Lower lobe of right lung (tissue), 2 donors: ENCODE measurements at regions not wholly inside any gene's neighbourhood (a gene's known extent, or its start where the extent isn't known, plus 50 kb on each side); places are given as distances from the start of the nearest gene placed in this dataset.

Source experiments
- ATAC-seq, 2 donors: fragments of 200-7000 bp; cut with Tn5 transposase; one replicate each; pipeline ENCODE4 v1.9.1; 2020 to 2022; ENCODE audit warnings: mild to moderate bottlenecking in 2 of 2, moderate library complexity in 2 of 2
- DNase-seq: peaks from one replicate; pipeline ENCODE4 v3.0.0-alpha.2; 2020
- H3K27ac ChIP-seq: fragments of 200-600 bp; one replicate; pipeline ENCODE4 v1.8.0; 2022
- H3K27me3 ChIP-seq: fragments of 200-600 bp; one replicate; pipeline ENCODE4 v1.8.0; 2022; ENCODE audit warnings: low read depth
- H3K36me3 ChIP-seq: fragments of 200-600 bp; one replicate; pipeline ENCODE4 v1.8.0; 2022; ENCODE audit warnings: mild to moderate bottlenecking
- H3K4me1 ChIP-seq: fragments of 200-600 bp; one replicate; pipeline ENCODE4 v1.8.0; 2022
- H3K4me3 ChIP-seq: fragments of 200-600 bp; one replicate; pipeline ENCODE4 v1.8.0; 2022; ENCODE audit warnings: mild to moderate bottlenecking
- H3K9me3 ChIP-seq: fragments of 200-600 bp; one replicate; pipeline ENCODE4 v1.8.0; 2022
- CTCF ChIP-seq: fragments of 200-600 bp; IDR thresholded peaks from one replicate; pipeline ENCODE4 v1.8.0; 2022; ENCODE audit warnings: antibody characterized with exemption, mild to moderate bottlenecking
- intact Hi-C: fragments of 100-400 bp; cut with DNase I; formaldehyde crosslinking; loops from one replicate; pipeline ENCODE4 v1.11.0; 2022
- donor health status: DM: no; HTN: yes; CAD: no; lungs with severe emphysema.

DNA sequence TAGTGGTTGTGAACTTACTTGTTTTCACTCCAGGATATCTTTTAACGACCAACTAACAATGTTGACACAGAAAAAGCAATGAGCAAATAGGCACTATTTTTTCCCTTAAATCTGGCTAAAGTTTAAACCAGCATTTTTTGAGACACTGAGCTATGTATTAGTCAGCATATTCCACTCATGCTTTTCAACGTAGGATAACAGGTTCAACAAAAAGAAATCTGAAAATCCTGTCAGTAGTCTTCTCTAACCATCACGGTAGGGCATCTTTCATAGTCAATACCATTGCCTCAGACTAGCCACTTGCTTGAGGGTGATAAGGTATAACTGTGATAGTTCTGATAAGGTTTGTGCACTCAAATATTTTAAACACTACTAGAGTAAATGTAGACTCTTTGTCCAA, 1177.3 kb upstream of the NUDT12 start:
- Histone ChIP-seq H3K4me3 (no peak overlapping the region), H3K9me3 (no peaks in the 10 kb centered on the region), H3K27ac (no peak overlapping the region), H3K4me1 (no peaks in the 10 kb centered on the region), H3K27me3 (no peaks in the 10 kb centered on the region), H3K36me3 (no peaks in the 10 kb centered on the region)
- no peak for TF ChIP-seq CTCF
- intact Hi-C loops: no loop called here
- DNase-seq (no peak), ATAC-seq (no peak)

DNA sequence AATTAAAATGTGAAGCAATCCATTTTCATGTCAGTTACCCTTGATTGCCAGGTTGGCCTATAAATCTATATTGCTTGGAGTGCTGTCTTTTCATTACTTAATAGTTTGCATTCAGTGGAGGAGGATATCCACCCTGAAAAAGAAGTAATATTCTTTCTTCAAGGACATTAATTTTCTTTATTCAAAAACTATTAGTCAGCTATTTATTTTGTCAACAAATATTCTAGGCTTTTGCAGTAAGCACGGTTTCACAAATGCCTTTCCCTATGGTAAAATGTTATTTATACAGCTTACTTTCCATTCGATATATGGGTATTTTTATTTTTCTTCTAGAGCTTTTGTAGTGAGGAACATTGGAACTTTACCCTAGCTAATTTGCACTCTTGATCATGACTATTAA, 1176.9 kb upstream of the NUDT12 start:
- no peak overlapping the region for H3K27ac ChIP-seq
- no peak overlapping the region for H3K4me3 ChIP-seq
- ATAC-seq (no peak), DNase-seq (no peak)
- intact Hi-C loops: no loop called here
- TF ChIP-seq CTCF: no peak
- H3K27me3 ChIP-seq: no peaks in the 10 kb centered on the region
- H3K4me1 ChIP-seq: no peaks in the 10 kb centered on the region
- H3K36me3 ChIP-seq: no peaks in the 10 kb centered on the region
- no peaks in the 10 kb centered on the region for H3K9me3 ChIP-seq

GRCh38 chr5:104736073-104736472, 1173.5 kb upstream of the NUDT12 start:
- no peaks in the 10 kb centered on the region for H3K27me3 ChIP-seq
- DNase-seq (no peak), ATAC-seq (no peak)
- no peak for TF ChIP-seq CTCF
- no peaks in the 10 kb centered on the region for H3K4me1 ChIP-seq
- intact Hi-C loops: no loop called here
- H3K4me3 ChIP-seq: no peak overlapping the region
- H3K9me3 ChIP-seq: no peaks in the 10 kb centered on the region
- H3K27ac ChIP-seq: no peak overlapping the region
- H3K36me3 ChIP-seq: no peaks in the 10 kb centered on the region

- H3K27me3 ChIP-seq: no peaks in the 10 kb centered on the region
- ATAC-seq (no peak), DNase-seq (no peak)
- H3K36me3 ChIP-seq: no peaks in the 10 kb centered on the region
- H3K4me3 ChIP-seq: no peak overlapping the region
- intact Hi-C loops: no loop called here
- no peaks in the 10 kb centered on the region for H3K9me3 ChIP-seq
- no peaks in the 10 kb centered on the region for H3K4me1 ChIP-seq
- H3K27ac ChIP-seq: no peak overlapping the region
- TF ChIP-seq CTCF: no peak
These were observed 1171.5 kb upstream of the NUDT12 start for GRCh38 chr5:104734046-104734445.

DNA sequence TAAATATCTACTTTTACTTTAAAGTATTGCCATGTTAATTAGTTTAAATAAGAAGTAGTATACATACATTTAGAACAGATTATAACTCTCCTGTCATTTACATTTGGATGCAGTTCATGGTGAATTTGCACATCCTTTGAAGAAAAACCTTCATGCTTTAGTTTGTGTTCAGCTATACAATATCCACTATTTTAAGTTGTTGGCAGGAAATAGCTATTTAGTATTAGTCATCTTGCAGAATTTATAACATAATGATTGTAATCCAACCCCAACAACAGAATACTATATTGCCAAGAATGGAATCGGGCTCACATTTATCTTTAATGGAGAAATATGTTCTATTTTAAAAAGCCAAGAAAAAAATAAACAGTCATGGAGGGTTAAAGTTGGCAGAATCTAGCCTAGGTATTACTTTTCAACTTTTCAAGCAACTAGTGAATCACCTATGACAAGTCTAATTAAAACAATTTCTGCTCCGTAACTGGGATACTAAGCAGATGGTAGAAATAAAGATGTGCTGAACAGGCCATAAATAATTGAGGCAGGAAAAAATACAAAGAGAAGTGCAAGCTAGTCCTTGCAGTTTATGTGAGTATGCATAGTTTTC, 1170.6 kb upstream of the NUDT12 start:
- DNase-seq (no peak), ATAC-seq (no peak)
- Histone ChIP-seq H3K9me3 (no peaks in the 10 kb centered on the region), H3K36me3 (no peaks in the 10 kb centered on the region), H3K4me1 (no peaks in the 10 kb centered on the region), H3K4me3 (no peak overlapping the region), H3K27me3 (no peaks in the 10 kb centered on the region), H3K27ac (no peak overlapping the region)
- intact Hi-C loops: no loop called here
- TF ChIP-seq CTCF: no peak

DNA sequence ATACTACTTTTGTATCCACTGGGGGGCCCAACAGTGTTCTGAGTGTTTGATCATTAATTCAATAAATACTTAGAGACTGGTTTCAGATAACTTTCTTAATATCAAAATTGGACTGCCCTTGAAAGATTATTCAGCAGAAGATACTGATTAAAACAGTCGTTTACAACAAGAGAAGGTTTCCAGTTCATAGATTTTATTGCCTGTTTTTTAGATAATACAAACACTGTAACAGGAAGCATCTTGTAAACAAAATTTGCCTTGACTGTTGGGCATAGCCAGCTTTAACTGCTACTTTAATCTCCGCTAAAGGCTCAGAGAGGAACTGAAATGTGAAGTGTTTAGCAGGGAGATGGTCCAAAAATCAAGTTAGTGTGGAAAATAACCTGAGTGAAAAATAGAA, 1168.7 kb upstream of the NUDT12 start:
- no peak for TF ChIP-seq CTCF

More for the DNA sequence above, 1168.7 kb upstream of the NUDT12 start:
- Histone ChIP-seq H3K27me3 (no peaks in the 10 kb centered on the region), H3K4me1 (no peaks in the 10 kb centered on the region), H3K9me3 (no peaks in the 10 kb centered on the region), H3K27ac (no peak overlapping the region), H3K36me3 (no peaks in the 10 kb centered on the region), H3K4me3 (no peak overlapping the region)
- intact Hi-C loops: no loop called here
- DNase-seq (no peak), ATAC-seq (no peak)
